Glutamatergic neuron (in vitro differentiated cells): ENCODE measurements at regions not wholly inside any gene's neighbourhood (a gene's known extent, or its start where the extent isn't known, plus 50 kb on each side); places are given as distances from the start of the nearest gene placed in this dataset.

Source experiments
- DNase-seq: peaks from one replicate; pipeline ENCODE4 v3.0.0; 2022
- H3K27ac Mint-ChIP-seq: one replicate; pipeline ENCODE4 v1.8.0; 2020; ENCODE audit warnings: mild to moderate bottlenecking, mixed read lengths, inconsistent platforms; ENCODE audit not compliant: unreplicated experiment
- H3K27me3 Mint-ChIP-seq: one replicate; pipeline ENCODE4 v1.8.0; 2020; ENCODE audit warnings: mild to moderate bottlenecking, moderate library complexity, mixed read lengths, inconsistent platforms; ENCODE audit not compliant: unreplicated experiment
- H3K36me3 Mint-ChIP-seq: one replicate; pipeline ENCODE4 v1.8.0; 2020; ENCODE audit warnings: mild to moderate bottlenecking, mixed read lengths, inconsistent platforms; ENCODE audit not compliant: unreplicated experiment
- H3K4me1 Mint-ChIP-seq: one replicate; pipeline ENCODE4 v1.8.0; 2020; ENCODE audit warnings: mild to moderate bottlenecking, low read depth, mixed read lengths, inconsistent platforms; ENCODE audit not compliant: unreplicated experiment
- H3K4me3 Mint-ChIP-seq: one replicate; pipeline ENCODE4 v1.8.0; 2020; ENCODE audit warnings: mild to moderate bottlenecking, mixed read lengths, inconsistent platforms; ENCODE audit not compliant: unreplicated experiment
- H3K9me3 Mint-ChIP-seq: one replicate; pipeline ENCODE4 v1.8.0; 2020; ENCODE audit warnings: mild to moderate bottlenecking, moderate library complexity, mixed read lengths, inconsistent platforms; ENCODE audit not compliant: unreplicated experiment
- TF ChIP-seq, protein P1 (sequence below): fragments of 200-600 bp; sonication (generic); IDR thresholded peaks from one replicate; pipeline ENCODE4 v1.5.0; 2021; ENCODE audit not compliant: partially characterized antibody, unreplicated experiment

DNA sequence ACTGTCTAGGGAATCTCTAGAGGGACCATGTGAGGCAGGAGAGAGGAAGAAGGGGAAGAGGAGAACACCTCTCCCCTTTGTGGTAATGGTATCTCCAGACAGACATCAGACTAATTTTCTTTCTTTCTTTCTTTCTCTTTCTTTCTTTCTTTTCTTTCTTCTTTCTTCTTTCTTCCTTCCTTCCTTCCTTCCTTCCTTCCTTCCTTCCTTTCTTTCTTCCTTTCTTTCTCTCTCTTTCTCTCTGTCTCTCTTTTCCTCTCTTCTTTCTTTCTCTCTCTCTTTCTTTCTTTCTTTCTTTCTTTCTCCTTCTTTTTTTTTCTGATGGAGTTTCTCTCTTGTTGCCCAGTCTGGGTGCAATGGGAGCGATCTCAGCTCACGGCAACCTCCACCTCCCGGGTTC, 73.2 kb upstream of the PAX2 start:
- Mint-ChIP-seq H3K9me3 (peaks cover 3% of the 10 kb centered on the region), H3K36me3 (no peaks in the 10 kb centered on the region), H3K4me3 (no peak overlapping the region), H3K27ac (no peak overlapping the region), H3K4me1 (peaks cover 13% of the 10 kb centered on the region), H3K27me3 (peaks cover 25% of the 10 kb centered on the region)
- DNase-seq = no peak
- TF ChIP-seq, protein P1, sequence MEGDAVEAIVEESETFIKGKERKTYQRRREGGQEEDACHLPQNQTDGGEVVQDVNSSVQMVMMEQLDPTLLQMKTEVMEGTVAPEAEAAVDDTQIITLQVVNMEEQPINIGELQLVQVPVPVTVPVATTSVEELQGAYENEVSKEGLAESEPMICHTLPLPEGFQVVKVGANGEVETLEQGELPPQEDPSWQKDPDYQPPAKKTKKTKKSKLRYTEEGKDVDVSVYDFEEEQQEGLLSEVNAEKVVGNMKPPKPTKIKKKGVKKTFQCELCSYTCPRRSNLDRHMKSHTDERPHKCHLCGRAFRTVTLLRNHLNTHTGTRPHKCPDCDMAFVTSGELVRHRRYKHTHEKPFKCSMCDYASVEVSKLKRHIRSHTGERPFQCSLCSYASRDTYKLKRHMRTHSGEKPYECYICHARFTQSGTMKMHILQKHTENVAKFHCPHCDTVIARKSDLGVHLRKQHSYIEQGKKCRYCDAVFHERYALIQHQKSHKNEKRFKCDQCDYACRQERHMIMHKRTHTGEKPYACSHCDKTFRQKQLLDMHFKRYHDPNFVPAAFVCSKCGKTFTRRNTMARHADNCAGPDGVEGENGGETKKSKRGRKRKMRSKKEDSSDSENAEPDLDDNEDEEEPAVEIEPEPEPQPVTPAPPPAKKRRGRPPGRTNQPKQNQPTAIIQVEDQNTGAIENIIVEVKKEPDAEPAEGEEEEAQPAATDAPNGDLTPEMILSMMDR = no peak

DNA sequence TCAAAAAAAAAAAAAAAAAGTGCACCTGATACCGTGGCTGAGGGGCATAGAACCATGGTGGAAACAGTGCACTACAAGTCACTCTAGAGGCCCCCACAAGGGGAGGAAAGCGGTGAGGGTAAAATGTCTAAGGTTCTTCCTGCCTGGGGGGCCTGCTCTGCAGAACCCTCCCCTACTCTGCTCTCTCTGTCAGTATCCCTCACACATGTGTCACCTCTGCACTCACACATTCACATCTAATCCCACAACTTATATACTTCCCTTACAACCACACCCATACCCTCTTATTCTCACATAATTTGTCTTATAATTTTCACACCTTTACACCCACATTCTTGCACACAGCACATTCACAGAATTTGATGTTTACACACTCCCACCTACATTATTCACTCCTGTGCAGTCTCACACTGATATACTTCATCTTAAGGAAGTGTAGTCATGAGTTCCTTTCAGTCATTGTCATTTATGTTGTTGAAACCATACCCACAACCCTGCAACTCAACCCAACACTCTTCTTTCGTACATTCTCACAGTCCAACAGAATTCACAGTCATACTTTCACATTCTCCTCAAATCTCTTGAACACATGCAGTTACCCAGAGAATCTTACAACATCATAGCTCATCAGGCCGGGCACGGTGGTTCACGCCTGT, 68.0 kb upstream of the PAX2 start:
- peaks cover 12% of the 10 kb centered on the region for H3K27me3 Mint-ChIP-seq
- no peak overlapping the region for H3K4me3 Mint-ChIP-seq
- H3K4me1 Mint-ChIP-seq = peaks cover under 1% of the 10 kb centered on the region
- DNase-seq = no peak
- H3K36me3 Mint-ChIP-seq = no peaks in the 10 kb centered on the region
- TF ChIP-seq, protein P1 = no peak
- H3K27ac Mint-ChIP-seq = no peak overlapping the region
- H3K9me3 Mint-ChIP-seq = peaks cover 4% of the 10 kb centered on the region

DNA sequence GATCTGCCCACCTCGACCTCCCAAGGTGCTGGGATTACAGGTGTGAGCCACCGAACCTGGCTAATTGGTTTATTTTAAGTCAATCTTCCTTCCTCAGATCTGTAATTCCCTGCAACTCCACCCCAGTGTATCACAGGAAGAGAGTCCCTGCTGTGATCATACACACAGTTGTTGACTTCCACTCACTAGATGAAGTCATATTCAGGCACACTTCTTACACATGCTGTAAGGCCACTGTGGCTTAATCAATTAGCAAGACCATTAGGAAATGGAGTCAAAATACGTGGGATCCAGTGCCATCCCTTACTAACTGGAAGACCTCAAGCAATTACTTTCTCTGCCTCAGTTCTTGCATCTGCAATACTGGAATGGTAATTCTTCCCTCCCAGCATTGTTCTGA, 66.1 kb upstream of the PAX2 start:
- no peak overlapping the region for H3K4me3 Mint-ChIP-seq
- H3K9me3 Mint-ChIP-seq = peaks cover 4% of the 10 kb centered on the region
- TF ChIP-seq, protein P1 = no peak
- H3K36me3 Mint-ChIP-seq = no peaks in the 10 kb centered on the region
- peaks cover 13% of the 10 kb centered on the region for H3K4me1 Mint-ChIP-seq
- H3K27me3 Mint-ChIP-seq = peaks cover 10% of the 10 kb centered on the region
- H3K27ac Mint-ChIP-seq = no peak overlapping the region
- DNase-seq = no peak

DNA sequence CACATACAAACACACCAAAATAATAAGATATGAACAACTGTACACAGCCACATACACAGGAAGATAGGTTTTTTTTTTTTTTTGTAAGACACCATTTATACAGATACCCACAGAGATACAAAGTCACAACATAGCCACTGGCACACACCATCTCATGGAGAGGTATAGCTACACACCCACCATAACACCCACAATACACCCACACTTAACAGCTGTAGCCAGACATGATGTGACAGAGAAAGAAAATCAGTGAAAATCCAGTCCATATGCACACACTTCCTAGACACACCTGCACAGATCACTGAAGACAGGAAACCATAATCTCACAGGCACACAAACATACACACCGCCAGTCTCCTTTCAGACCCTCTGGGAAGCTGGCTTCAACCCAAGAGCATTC, 62.4 kb upstream of the PAX2 start:
- H3K27ac Mint-ChIP-seq = peak overlapping the region; percentile 48
- H3K36me3 Mint-ChIP-seq = peaks cover 5% of the 10 kb centered on the region
- DNase-seq = no peak
- H3K4me1 Mint-ChIP-seq = peaks cover 32% of the 10 kb centered on the region
- TF ChIP-seq, protein P1 = no peak
- H3K9me3 Mint-ChIP-seq = peaks cover 10% of the 10 kb centered on the region
- peak overlapping the region; percentile 27 for H3K4me3 Mint-ChIP-seq
- H3K27me3 Mint-ChIP-seq = peaks cover 13% of the 10 kb centered on the region

DNA sequence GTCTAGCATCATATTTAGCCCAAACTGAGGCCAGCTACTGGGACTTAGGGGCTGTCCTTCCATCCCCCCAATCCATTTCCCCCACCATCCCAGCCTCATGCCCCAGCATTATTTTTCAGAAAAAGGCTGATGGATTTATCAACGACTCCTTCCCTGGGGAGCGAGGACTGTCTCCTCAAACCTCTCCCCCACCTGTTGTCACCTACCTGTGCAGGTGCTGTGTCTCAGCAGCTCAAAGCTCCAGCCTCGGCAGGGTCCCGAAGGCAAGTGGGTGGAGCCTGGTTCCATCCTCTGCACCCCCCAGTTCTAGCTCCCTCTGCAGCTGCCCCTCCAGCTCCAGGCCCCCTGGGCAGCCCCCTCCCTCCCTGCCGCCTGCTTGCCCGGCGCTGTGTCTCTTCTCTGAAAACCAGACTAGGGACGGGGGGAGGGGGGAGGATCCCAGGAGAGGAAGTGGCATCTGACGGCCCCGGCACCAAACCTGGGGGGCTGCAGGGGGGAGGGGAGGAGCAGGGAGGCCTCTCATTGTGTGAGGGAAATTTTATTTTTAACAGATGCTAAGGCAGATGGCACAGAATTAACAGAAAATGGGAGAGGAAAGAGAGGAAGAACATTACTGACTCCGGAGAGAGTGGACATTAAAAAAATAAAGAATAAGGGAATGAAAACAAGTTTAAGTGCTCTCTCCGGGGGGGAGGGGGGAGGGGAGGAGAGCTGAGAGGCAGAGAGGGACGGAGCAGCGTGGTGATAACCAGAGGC, 61.7 kb upstream of the PAX2 start:
- Mint-ChIP-seq H3K27me3 (peaks cover 13% of the 10 kb centered on the region), H3K36me3 (peaks cover 5% of the 10 kb centered on the region), H3K27ac (peak overlapping the region; percentile 49), H3K9me3 (peaks cover 12% of the 10 kb centered on the region), H3K4me3 (peak overlapping the region; percentile 27), H3K4me1 (peaks cover 38% of the 10 kb centered on the region)
- peak; percentile 61 for DNase-seq
- TF ChIP-seq, protein P1 = no peak
